Activated T-cell treated with anti-CD3 and anti-CD28 coated beads, Interleukin-2, amount 50 U/mL, for 4 hours (primary cell): ENCODE measurements at regions not wholly inside any gene's neighbourhood (a gene's known extent, or its start where the extent isn't known, plus 50 kb on each side); places are given as distances from the start of the nearest gene placed in this dataset.

Experiments used
- ATAC-seq, 2 donors: fragments of 200-7000 bp; cut with Tn5 transposase; one replicate each; pipeline ENCODE4 v1.10.0; 2021
- DNase-seq: peaks from one replicate; pipeline ENCODE4 v3.0.0-alpha.2; 2020
- H3K27me3 Mint-ChIP-seq: one replicate; pipeline ENCODE4 v1.8.0; 2021; ENCODE audit warnings: low read depth, mixed read lengths
- H3K36me3 Mint-ChIP-seq: one replicate; pipeline ENCODE4 v1.8.0; 2022; ENCODE audit warnings: mixed read lengths; ENCODE audit not compliant: insufficient read depth
- H3K4me1 Mint-ChIP-seq: one replicate; pipeline ENCODE4 v1.8.0; 2021; ENCODE audit warnings: low read depth, mixed read lengths
- H3K4me3 Mint-ChIP-seq: one replicate; pipeline ENCODE4 v1.8.0; 2021; ENCODE audit warnings: mild to moderate bottlenecking, moderate library complexity, mixed read lengths
- H3K9me3 Mint-ChIP-seq: one replicate; pipeline ENCODE4 v1.8.0; 2021; ENCODE audit warnings: mixed read lengths

- DNase-seq (no peak), ATAC-seq (no peak)
- H3K4me1 Mint-ChIP-seq: no peaks in the 10 kb centered on the region
- no peaks in the 10 kb centered on the region for H3K9me3 Mint-ChIP-seq
- H3K4me3 Mint-ChIP-seq: no peak overlapping the region
- H3K27me3 Mint-ChIP-seq: peaks cover 4% of the 10 kb centered on the region
- no peaks in the 10 kb centered on the region for H3K36me3 Mint-ChIP-seq
Measured at GRCh38 chr10:105328503-105329133, 687.5 kb downstream of the SORCS3 start.
